Gastroesophageal sphincter (tissue), 4 donors: ENCODE measurements at regions not wholly inside any gene's neighbourhood (a gene's known extent, or its start where the extent isn't known, plus 50 kb on each side); places are given as distances from the start of the nearest gene placed in this dataset.

Experiments used
- ATAC-seq: fragments of 150-250 bp; one replicate; pipeline ENCODE4 v1.9.1; 2016; ENCODE audit warnings: mild to moderate bottlenecking, moderate library complexity
- H3K27ac ChIP-seq, 4 donors: fragments of 200-600 bp; sonication (generic) in 3 of 4; 1 replicate in 3 of 4; 2 replicates in 1 of 4; pipeline ENCODE4 v1.5.1; 2016 to 2019
- H3K27me3 ChIP-seq: fragments of 200-600 bp; sonication (generic); one replicate; pipeline ENCODE4 v1.5.1; 2019
- H3K36me3 ChIP-seq, 2 donors: fragments of 200-600 bp; sonication (generic); one replicate each; pipeline ENCODE4 v1.5.1; 2019; ENCODE audit warnings: control low read depth in 1 of 2
- H3K4me1 ChIP-seq, 3 donors: fragments of 200-600 bp; sonication (generic); 1 replicate in 2 of 3; 2 replicates in 1 of 3; pipeline ENCODE4 v1.5.1; 2016 to 2019; ENCODE audit warnings: control low read depth in 2 of 3
- H3K4me3 ChIP-seq, 2 donors: fragments of 200-600 bp; sonication (generic); one replicate each; pipeline ENCODE4 v1.5.1; 2019; ENCODE audit warnings: mild to moderate bottlenecking in 1 of 2, moderate library complexity in 1 of 2
- H3K9me3 ChIP-seq, 3 donors: fragments of 200-600 bp; sonication (generic); one replicate each; pipeline ENCODE4 v1.5.1; 2017 to 2019; ENCODE audit warnings: control low read depth in 2 of 3
- CTCF ChIP-seq, 4 experiments: fragments of 200-600 bp in 2 of 4; fragments of 450-650 bp in 2 of 4; sonication (generic) in 1 of 4; IDR thresholded peaks; one replicate each; pipeline ENCODE4 v1.5.1; 2017 to 2019; ENCODE audit warnings: antibody characterized with exemption in 4 of 4, mild to moderate bottlenecking in 2 of 4, moderate library complexity in 2 of 4
- EP300 ChIP-seq: sonication (generic); formaldehyde crosslinking; IDR thresholded peaks from one replicate; pipeline ENCODE4 v1.6.1; 2017; ENCODE audit warnings: antibody characterized with exemption, mild to moderate bottlenecking
- POLR2A ChIP-seq, 2 donors: fragments of 450-650 bp; IDR thresholded peaks; one replicate each; pipeline ENCODE4 v1.6.1; 2017; ENCODE audit warnings: antibody characterized with exemption in 2 of 2, mild to moderate bottlenecking in 2 of 2, moderate library complexity in 1 of 2
- POLR2AphosphoS5 ChIP-seq: sonication (generic); formaldehyde crosslinking; IDR thresholded peaks from one replicate; pipeline ENCODE4 v1.6.1; 2017; ENCODE audit warnings: antibody characterized with exemption
- WGBS, 2 donors: methylation state at CpG; one replicate each; pipeline ENCODE4 v1.1.5; 2018; ENCODE audit warnings: low coverage in 1 of 2; 5-methylcytosine and 5-hydroxymethylcytosine counted together

DNA sequence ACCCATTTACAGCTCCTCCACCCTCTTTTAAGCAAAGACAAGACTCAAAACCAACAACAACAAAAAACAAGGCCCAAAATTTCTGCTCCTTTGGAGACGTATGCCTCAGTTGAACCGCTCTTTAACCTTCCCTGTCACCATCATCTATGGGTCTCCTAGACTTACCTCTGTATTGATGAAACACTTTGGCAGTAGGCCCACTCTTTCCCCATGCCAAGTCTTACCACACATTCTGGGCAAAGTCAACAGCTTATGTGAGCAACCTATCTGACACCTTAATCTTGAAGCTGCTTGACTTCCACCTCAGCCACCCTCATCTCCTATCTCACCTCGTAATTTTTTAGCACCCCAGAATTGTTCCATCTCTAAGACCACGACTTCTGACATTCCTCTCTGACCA, 99.7 kb upstream of the CXorf66 start:
- no peaks in the 10 kb centered on the region for H3K4me1 ChIP-seq
- H3K27ac ChIP-seq: no peak overlapping the region
- H3K9me3 ChIP-seq: no peaks in the 10 kb centered on the region
- H3K27me3 ChIP-seq: no peaks in the 10 kb centered on the region
- no peak overlapping the region for H3K4me3 ChIP-seq
- ATAC-seq: no peak
- TF ChIP-seq POLR2AphosphoS5: no peak
- no peak for TF ChIP-seq POLR2A (IDR thresholded peaks at IDR 0.05)
- TF ChIP-seq EP300: no peak
- no peak for TF ChIP-seq CTCF (IDR thresholded peaks at IDR 0.05)
- WGBS, 2 donors: 36 to 52% methylated on average over 4 of the region's 4 CpGs
- H3K36me3 ChIP-seq: no peaks in the 10 kb centered on the region

DNA sequence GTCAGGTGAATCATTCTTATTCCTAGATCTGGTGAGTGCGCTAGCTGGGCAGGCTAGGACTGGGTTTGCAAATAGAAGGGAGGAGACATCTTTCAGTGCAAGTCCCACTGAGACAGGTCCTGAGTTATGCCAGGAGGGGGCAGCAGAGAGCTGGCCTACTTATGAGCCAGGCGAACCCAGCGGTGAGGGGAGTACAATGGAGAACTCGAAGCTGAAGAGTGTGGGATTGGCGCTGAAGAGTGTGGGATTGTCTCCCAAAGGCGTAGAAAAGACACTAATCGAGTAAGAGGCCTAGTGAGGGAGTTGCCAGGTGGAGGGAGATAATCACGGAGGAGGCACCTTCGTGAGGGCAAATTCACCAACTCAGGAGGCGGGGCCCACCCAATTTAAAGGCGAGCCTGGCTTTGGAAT, 91.7 kb upstream of the CXorf66 start:
- TF ChIP-seq CTCF (IDR thresholded peaks at IDR 0.05) (peak; percentile 48 to 84 (median 58)), POLR2AphosphoS5 (no peak), POLR2A (IDR thresholded peaks at IDR 0.05) (no peak)
- 15 to 42% methylated on average over 7 to 9 of the region's 11 CpGs for WGBS, 2 donors
- peak; percentile 75 for ATAC-seq
- no peaks in the 10 kb centered on the region for H3K36me3 ChIP-seq
- H3K4me3 ChIP-seq: no peak overlapping the region
- H3K27me3 ChIP-seq: no peaks in the 10 kb centered on the region
- H3K4me1 ChIP-seq: no peaks in the 10 kb centered on the region
- no peaks in the 10 kb centered on the region for H3K9me3 ChIP-seq
- no peak overlapping the region for H3K27ac ChIP-seq

- WGBS, 2 donors: 17 to 24% methylated on average over 4 to 5 of the region's 5 CpGs
- H3K4me3 ChIP-seq: no peak overlapping the region
Observed at GRCh38 chrX:140053846-140054245, 88.5 kb upstream of the CXorf66 start.

GRCh38 chrX:140050906-140051305, 85.6 kb upstream of the CXorf66 start:
- Histone ChIP-seq H3K27ac (no peak overlapping the region), H3K4me3 (no peak overlapping the region), H3K36me3 (no peaks in the 10 kb centered on the region), H3K9me3 (no peaks in the 10 kb centered on the region), H3K27me3 (no peaks in the 10 kb centered on the region), H3K4me1 (no peaks in the 10 kb centered on the region)
- TF ChIP-seq EP300: no peak
- no peak for TF ChIP-seq POLR2A (IDR thresholded peaks at IDR 0.05)
- TF ChIP-seq CTCF (IDR thresholded peaks at IDR 0.05): peak in 1 of 4 experiments; percentile 16
- TF ChIP-seq POLR2AphosphoS5: no peak
- no peak for ATAC-seq

More at GRCh38 chrX:140053846-140054245, 88.5 kb upstream of the CXorf66 start:
- no peaks in the 10 kb centered on the region for H3K9me3 ChIP-seq
- no peaks in the 10 kb centered on the region for H3K36me3 ChIP-seq
- no peak overlapping the region for H3K27ac ChIP-seq
- no peaks in the 10 kb centered on the region for H3K4me1 ChIP-seq
- H3K27me3 ChIP-seq: no peaks in the 10 kb centered on the region
- no peak for ATAC-seq
- no peak for TF ChIP-seq EP300
- no peak for TF ChIP-seq POLR2AphosphoS5
- TF ChIP-seq POLR2A (IDR thresholded peaks at IDR 0.05): no peak
- no peak for TF ChIP-seq CTCF (IDR thresholded peaks at IDR 0.05)

DNA sequence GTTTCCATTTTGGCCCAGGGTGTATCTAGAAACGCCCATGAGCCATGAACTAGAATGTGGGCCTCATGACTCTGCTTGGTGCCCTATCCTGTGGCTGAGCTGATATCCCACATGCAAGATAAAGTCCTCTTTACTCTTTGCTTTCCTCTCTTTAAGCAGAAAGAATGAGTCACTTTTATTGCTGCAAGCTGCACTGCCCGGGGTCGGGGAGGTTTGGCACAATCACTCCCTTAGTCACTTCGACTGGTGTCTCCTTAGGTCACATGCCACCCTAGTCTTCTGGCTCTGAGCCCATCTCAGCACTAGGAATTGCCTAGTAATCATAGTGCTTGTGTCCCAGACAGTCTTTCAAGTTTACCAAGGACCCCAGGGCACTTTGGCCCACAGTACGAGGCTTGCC, 75.1 kb upstream of the CXorf66 start:
- no peak overlapping the region for H3K27ac ChIP-seq
- no peak for TF ChIP-seq CTCF (IDR thresholded peaks at IDR 0.05)
- TF ChIP-seq POLR2AphosphoS5: no peak
- no peak for TF ChIP-seq EP300
- no peak for TF ChIP-seq POLR2A (IDR thresholded peaks at IDR 0.05)
- WGBS, 2 donors: 70 to 80% methylated on average over 1 to 2 of the region's 5 CpGs

More for the DNA sequence above, 75.1 kb upstream of the CXorf66 start:
- Histone ChIP-seq H3K4me3 (no peak overlapping the region), H3K9me3 (no peaks in the 10 kb centered on the region), H3K36me3 (no peaks in the 10 kb centered on the region), H3K4me1 (no peaks in the 10 kb centered on the region), H3K27me3 (no peaks in the 10 kb centered on the region)
- ATAC-seq: no peak
